K562 (cell line): ENCODE measurements at regions not wholly inside any gene's neighbourhood (a gene's known extent, or its start where the extent isn't known, plus 50 kb on each side); places are given as distances from the start of the nearest gene placed in this dataset.

Experiments used
- CC2D1A ChIP-seq: fragments of 450-650 bp; IDR thresholded peaks from 2 replicates; pipeline ENCODE4 v1.6.1; 2017; ENCODE audit warnings: mild to moderate bottlenecking
- ESRRA ChIP-seq: fragments of 450-650 bp; IDR thresholded peaks from 2 replicates; pipeline ENCODE4 v1.6.1; 2014; ENCODE audit warnings: low read depth, mild to moderate bottlenecking, moderate library complexity, borderline replicate concordance
- FOXP1 ChIP-seq: sonication (generic); formaldehyde crosslinking; IDR thresholded peaks from 2 replicates; pipeline ENCODE4 v1.8.0; 2022; ENCODE audit warnings: mild to moderate bottlenecking, missing genetic modification reagents
- GATA2 ChIP-seq: sonication (generic); formaldehyde crosslinking; IDR thresholded peaks from 2 replicates; pipeline ENCODE4 v1.4.0; 2020; ENCODE audit warnings: mild to moderate bottlenecking, missing genetic modification reagents
- HDAC2 ChIP-seq: fragments of 450-650 bp; IDR thresholded peaks from 2 replicates; pipeline ENCODE4 v1.6.1; 2016; ENCODE audit warnings: mild to moderate bottlenecking
- JUND ChIP-seq, 2 experiments: IDR thresholded peaks; 2 replicates in 1 of 2; 3 replicates in 1 of 2; pipeline ENCODE4 v1.6.1; 2011; ENCODE audit warnings: borderline replicate concordance in 2 of 2, low read depth in 2 of 2, low read length in 2 of 2, improper control_type of control experiment in 1 of 2, missing biosample characterization in 1 of 2, missing genetic modification characterization in 1 of 2, missing genetic modification reagents in 1 of 2
- MYNN ChIP-seq, 2 experiments: sonication (generic); formaldehyde crosslinking in 1 of 2; IDR thresholded peaks; 2 replicates each; pipeline versions ENCODE4 v1.5.0 to v1.6.1; 2016 to 2020; ENCODE audit warnings: antibody characterized with exemption in 1 of 2, missing genetic modification reagents in 1 of 2
- NCOR1 ChIP-seq: fragments of 450-650 bp; IDR thresholded peaks from 2 replicates; pipeline ENCODE4 v1.6.1; 2016; ENCODE audit warnings: mild to moderate bottlenecking, moderate library complexity
- PHF8 ChIP-seq: fragments of 200-600 bp; sonication (generic); IDR thresholded peaks from 2 replicates; pipeline ENCODE4 v1.6.1; 2012; ENCODE audit warnings: mixed run types, mild to moderate bottlenecking, inconsistent platforms, low read length, moderate library complexity, borderline replicate concordance
- RBM22 ChIP-seq: fragments of 200-400 bp; formaldehyde crosslinking; IDR thresholded peaks from 2 replicates; pipeline ENCODE4 v1.6.1; 2018; ENCODE audit warnings: low read length, low read depth; ENCODE audit not compliant: poor library complexity, severe bottlenecking
- STAT5A ChIP-seq: IDR thresholded peaks from 2 replicates; pipeline ENCODE4 v1.6.1; 2012; ENCODE audit warnings: low read length, inconsistent platforms, borderline replicate concordance
- TFAP4 ChIP-seq: sonication (generic); formaldehyde crosslinking; IDR thresholded peaks from 2 replicates; pipeline ENCODE4 v1.8.0; 2022; ENCODE audit warnings: missing genetic modification reagents, mild to moderate bottlenecking, moderate library complexity, borderline replicate concordance
- TRIM24 ChIP-seq, 2 experiments: fragments of 450-650 bp; IDR thresholded peaks; 2 replicates each; pipeline ENCODE4 v1.6.1; 2016
- USF1 ChIP-seq: sonication (generic); formaldehyde crosslinking; IDR thresholded peaks from 2 replicates; pipeline ENCODE4 v1.9.0; 2022; ENCODE audit warnings: mild to moderate bottlenecking, missing genetic modification reagents
- XRCC5 ChIP-seq: fragments of 200-400 bp; formaldehyde crosslinking; IDR thresholded peaks from 2 replicates; pipeline ENCODE4 v1.6.1; 2017; ENCODE audit warnings: low read depth, mild to moderate bottlenecking, low read length
- ZBTB17 ChIP-seq: fragments of 450-650 bp; formaldehyde crosslinking; IDR thresholded peaks from 2 replicates; pipeline ENCODE4 v1.4.0; 2020; ENCODE audit warnings: mild to moderate bottlenecking
- ZBTB5 ChIP-seq: fragments of 450-650 bp; IDR thresholded peaks from 2 replicates; pipeline ENCODE4 v1.6.1; 2017; ENCODE audit warnings: antibody characterized with exemption
- ZBTB9 ChIP-seq: fragments of 450-650 bp; formaldehyde crosslinking; IDR thresholded peaks from 2 replicates; pipeline ENCODE4 v1.4.0; 2020; ENCODE audit warnings: mild to moderate bottlenecking, moderate library complexity
- ZEB2 ChIP-seq: fragments of 450-650 bp; IDR thresholded peaks from 2 replicates; pipeline ENCODE4 v1.6.1; 2016
- ZNF165 ChIP-seq: fragments of 250-450 bp; sonication (Bioruptor Pico); IDR thresholded peaks from 2 replicates; pipeline ENCODE4 v1.4.0; 2020; ENCODE audit warnings: borderline replicate concordance
- ZNF586 ChIP-seq: fragments of 450-650 bp; formaldehyde crosslinking; conservative IDR thresholded peaks from 2 replicates; pipeline ENCODE4 v1.4.0; 2020; ENCODE audit warnings: mild to moderate bottlenecking, moderate library complexity
- ZNF668 ChIP-seq: fragments of 250-450 bp; sonication (Bioruptor Pico); IDR thresholded peaks from 2 replicates; pipeline ENCODE4 v1.8.0; 2022; ENCODE audit warnings: mild to moderate bottlenecking, inconsistent platforms
- ZNF695 ChIP-seq: fragments of 450-650 bp; formaldehyde crosslinking; IDR thresholded peaks from 2 replicates; pipeline ENCODE4 v1.4.0; 2020; ENCODE audit warnings: mild to moderate bottlenecking, moderate library complexity
- TF ChIP-seq, protein P1 (sequence below): sonication (generic); formaldehyde crosslinking; IDR thresholded peaks from 2 replicates; pipeline ENCODE4 v1.8.1; 2022; ENCODE audit warnings: missing genetic modification reagents

DNA sequence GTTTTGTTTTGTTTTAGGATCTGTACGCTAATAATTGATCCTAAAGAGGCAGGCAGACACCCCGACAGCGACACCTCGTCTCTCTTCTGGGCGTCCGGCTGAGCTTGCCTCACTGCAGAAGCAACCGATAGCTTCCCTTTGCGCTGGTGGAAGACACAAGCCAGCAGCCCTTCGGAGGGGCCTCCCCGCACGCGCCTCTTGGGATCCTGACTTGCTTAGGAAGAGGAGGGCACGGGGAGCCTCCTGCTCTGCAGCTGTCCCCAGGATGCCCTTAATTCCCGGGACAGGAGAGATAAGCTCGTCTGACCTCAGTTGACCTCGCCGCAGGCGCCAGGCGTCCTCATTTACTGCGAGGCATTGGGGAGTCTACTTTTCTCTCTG is 94.0 kb downstream of the CD83 start (continued):
- peak; percentile 46; the same call in 1 of the 2 replicates for TF ChIP-seq TFAP4 (CRISPR knock-in tag)
- no peak for TF ChIP-seq ZNF586 (CRISPR knock-in tag)
- TF ChIP-seq TRIM24 (IDR thresholded peaks at IDR 0.05): peak in 1 of 2 experiments; percentile 43; a peak in 2 of 4 replicates
- no peak for TF ChIP-seq ZBTB17 (CRISPR knock-in tag)
- TF ChIP-seq PHF8: no peak
- TF ChIP-seq ESRRA: peak; percentile 68
- no peak for TF ChIP-seq ZNF695 (CRISPR knock-in tag)
- TF ChIP-seq, protein P1, sequence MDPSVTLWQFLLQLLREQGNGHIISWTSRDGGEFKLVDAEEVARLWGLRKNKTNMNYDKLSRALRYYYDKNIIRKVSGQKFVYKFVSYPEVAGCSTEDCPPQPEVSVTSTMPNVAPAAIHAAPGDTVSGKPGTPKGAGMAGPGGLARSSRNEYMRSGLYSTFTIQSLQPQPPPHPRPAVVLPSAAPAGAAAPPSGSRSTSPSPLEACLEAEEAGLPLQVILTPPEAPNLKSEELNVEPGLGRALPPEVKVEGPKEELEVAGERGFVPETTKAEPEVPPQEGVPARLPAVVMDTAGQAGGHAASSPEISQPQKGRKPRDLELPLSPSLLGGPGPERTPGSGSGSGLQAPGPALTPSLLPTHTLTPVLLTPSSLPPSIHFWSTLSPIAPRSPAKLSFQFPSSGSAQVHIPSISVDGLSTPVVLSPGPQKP (CRISPR knock-in tag): no peak
- no peak for TF ChIP-seq JUND (IDR thresholded peaks at IDR 0.05; ENCODE audit: borderline replicate concordance, low read depth, low read length)
- peak; percentile 24; the same call in 1 of the 3 replicates for TF ChIP-seq JUND (tag; IDR thresholded peaks at IDR 0.05; ENCODE audit: borderline replicate concordance, low read depth, low read length)
- TF ChIP-seq ZEB2: no peak
- no peak for TF ChIP-seq STAT5A
- 0 out of 2 replicates have a peak, but pooled peaks have one; percentile 36 for TF ChIP-seq MYNN (IDR thresholded peaks at IDR 0.05)
- TF ChIP-seq MYNN (CRISPR knock-in tag; IDR thresholded peaks at IDR 0.05): no peak
- 0 out of 2 replicates have a peak, but pooled peaks have one; percentile 9 for TF ChIP-seq XRCC5
- TF ChIP-seq ZNF165 (CRISPR knock-in tag): no peak
- TF ChIP-seq USF1 (CRISPR knock-in tag): peak; percentile 49
- TF ChIP-seq ZBTB9: no peak
- TF ChIP-seq NCOR1: peak; percentile 44
- TF ChIP-seq FOXP1 (CRISPR knock-in tag): peak; percentile 19; the same call in 1 of the 2 replicates
- peak; percentile 48; the same call in 1 of the 2 replicates for TF ChIP-seq GATA2 (CRISPR knock-in tag)
- no peak for TF ChIP-seq ZBTB5
- TF ChIP-seq RBM22: no peak
- TF ChIP-seq ZNF668 (CRISPR knock-in tag): no peak
- 0 out of 2 replicates have a peak, but pooled peaks have one; percentile 12 for TF ChIP-seq CC2D1A
- peak; percentile 52; the same call in 1 of the 2 replicates for TF ChIP-seq HDAC2
